GM18499 (cell line): ENCODE measurements at regions not wholly inside any gene's neighbourhood (a gene's known extent, or its start where the extent isn't known, plus 50 kb on each side); places are given as distances from the start of the nearest gene placed in this dataset.
"Not testable (repeated sequence)": the region's sequence is repeated elsewhere in the genome, so short reads cannot be mapped to it uniquely, and the experiment has no call there.

Experiments
- ATAC-seq: cut with Tn5 transposase; IDR thresholded peaks from one replicate; pipeline ENCODE4 v1.9.1; 2021; ENCODE audit warnings: moderate number of reproducible peaks; ENCODE audit not compliant: insufficient read depth, unreplicated experiment

- no peak for ATAC-seq
Measured at GRCh38 chr17:33914125-33914524, 341.0 kb upstream of the CCL2 start.

GRCh38 chr17:33922971-33923370 lies 332.1 kb upstream of the CCL2 start:
- no peak for ATAC-seq

GRCh38 chr17:33924104-33924503 lies 331.0 kb upstream of the CCL2 start:
- no peak for ATAC-seq

GRCh38 chr17:33925649-33926048 lies 329.4 kb upstream of the CCL2 start:
- ATAC-seq: no peak

- no peak for ATAC-seq
Measured at GRCh38 chr17:33927732-33928133, 327.4 kb upstream of the CCL2 start.

- ATAC-seq: no peak
Measured at GRCh38 chr17:33929181-33929724, 325.8 kb upstream of the CCL2 start.

GRCh38 chr17:33931148-33931814 lies 323.8 kb upstream of the CCL2 start:
- ATAC-seq: not testable (repeated sequence)

- no peak for ATAC-seq
Measured at GRCh38 chr17:33932996-33933395, 322.1 kb upstream of the CCL2 start.

GRCh38 chr17:33933576-33933975 lies 321.5 kb upstream of the CCL2 start:
- no peak for ATAC-seq

- no peak for ATAC-seq
Measured at GRCh38 chr17:33934696-33935095, 320.4 kb upstream of the CCL2 start.

- ATAC-seq: no peak
Measured at GRCh38 chr17:33935822-33936221, 319.3 kb upstream of the CCL2 start.

GRCh38 chr17:33936764-33937163 lies 318.3 kb upstream of the CCL2 start:
- ATAC-seq: no peak

GRCh38 chr17:33939959-33940358 lies 315.1 kb upstream of the CCL2 start:
- no peak for ATAC-seq

- ATAC-seq: no peak
Measured at GRCh38 chr17:33940769-33941370, 314.2 kb upstream of the CCL2 start.

- no peak for ATAC-seq
Measured at GRCh38 chr17:33941744-33942143, 313.3 kb upstream of the CCL2 start.

GRCh38 chr17:33942414-33942813 lies 312.7 kb upstream of the CCL2 start:
- ATAC-seq: no peak

- no peak for ATAC-seq
Measured at GRCh38 chr17:33944412-33944811, 310.7 kb upstream of the CCL2 start.

- no peak for ATAC-seq
Measured at GRCh38 chr17:33944826-33945225, 310.3 kb upstream of the CCL2 start.

GRCh38 chr17:33945646-33946546 lies 309.2 kb upstream of the CCL2 start:
- no peak for ATAC-seq

- no peak for ATAC-seq
Measured at GRCh38 chr17:33947762-33948161, 307.3 kb upstream of the CCL2 start.

GRCh38 chr17:33948309-33948708 lies 306.8 kb upstream of the CCL2 start:
- no peak for ATAC-seq
